ENCODE measurements at regions not wholly inside any gene's neighbourhood (a gene's known extent, or its start where the extent isn't known, plus 50 kb on each side); places are given as distances from the start of the nearest gene placed in this dataset.
"Not testable (repeated sequence)": the region's sequence is repeated elsewhere in the genome, so short reads cannot be mapped to it uniquely, and the experiment has no call there.

DNA sequence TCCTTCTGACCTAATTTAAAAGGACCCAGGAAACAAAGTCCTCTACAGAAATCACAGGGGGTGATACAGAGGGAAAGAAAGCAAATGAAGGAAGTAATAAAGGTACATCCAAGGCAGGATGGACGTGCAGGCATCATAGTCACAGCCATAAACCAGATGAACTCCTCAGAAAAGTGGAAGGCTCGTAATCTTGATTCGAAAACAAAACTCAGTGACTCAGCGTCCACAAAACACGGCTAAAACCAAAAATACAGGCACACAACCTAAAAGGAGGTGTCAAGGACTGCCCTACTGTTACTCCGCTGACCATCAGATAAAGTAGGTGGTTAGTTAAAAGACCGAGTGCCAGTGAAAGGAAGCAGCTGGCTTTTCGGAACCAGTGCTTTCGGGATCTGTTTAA is 81.5 kb downstream of the TRIM69 start:
- DNase-seq (ENCODE audit: low read depth) = not testable (repeated sequence)

GRCh38 chr15:44819331-44819987 is 83.1 kb downstream of the TRIM69 start:
- DNase-seq (ENCODE audit: low read depth) = not testable (repeated sequence)

- not testable (repeated sequence) for DNase-seq (ENCODE audit: low read depth)
Observed at GRCh38 chr15:44820535-44820934, 84.2 kb downstream of the TRIM69 start.

- not testable (repeated sequence) for DNase-seq (ENCODE audit: low read depth)
Observed at GRCh38 chr15:44820967-44821366, 84.6 kb downstream of the TRIM69 start.

DNA sequence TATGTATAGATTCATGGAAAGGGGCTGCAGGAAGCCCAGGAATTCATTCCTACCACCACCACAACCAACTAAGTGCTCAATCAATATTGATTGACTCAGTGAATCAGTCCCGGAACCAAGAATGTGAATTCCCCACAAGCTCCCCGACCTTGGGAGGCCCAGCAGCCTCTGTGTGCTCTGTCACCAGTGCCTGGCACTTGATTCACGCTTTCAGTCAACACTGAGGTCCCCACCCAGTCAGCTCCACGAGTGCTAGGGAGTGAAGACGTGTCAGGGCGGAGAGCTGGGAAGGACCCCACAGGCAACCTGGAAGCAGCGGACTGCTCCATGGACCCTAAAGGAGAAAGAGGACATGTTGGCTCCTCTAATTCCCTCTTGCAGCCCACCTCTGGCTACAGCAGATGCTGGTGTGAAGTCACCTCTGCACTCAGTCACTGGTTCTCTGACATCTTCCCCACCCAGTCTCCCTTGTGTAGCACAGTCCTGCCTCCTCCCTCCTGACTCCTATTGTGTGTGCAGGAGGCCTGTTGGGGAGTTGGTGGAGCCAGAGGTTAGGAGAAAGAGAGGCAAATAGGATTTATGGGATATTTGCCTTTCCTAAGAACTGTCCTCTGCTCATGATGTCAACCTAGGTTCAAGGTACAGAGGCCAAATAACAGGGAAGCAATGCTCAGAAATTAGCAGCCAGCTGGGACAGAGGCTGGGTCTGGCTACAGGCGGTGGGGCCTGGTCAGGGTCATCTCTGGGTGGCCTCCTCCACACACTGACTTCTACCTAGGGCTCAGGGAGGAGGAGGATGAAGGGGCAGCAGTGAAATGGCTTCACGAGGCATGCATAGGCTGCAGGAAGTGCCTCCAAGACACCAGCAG is 88.2 kb downstream of the TRIM69 start:
- DNase-seq (ENCODE audit: low read depth) = not testable (repeated sequence)

DNA sequence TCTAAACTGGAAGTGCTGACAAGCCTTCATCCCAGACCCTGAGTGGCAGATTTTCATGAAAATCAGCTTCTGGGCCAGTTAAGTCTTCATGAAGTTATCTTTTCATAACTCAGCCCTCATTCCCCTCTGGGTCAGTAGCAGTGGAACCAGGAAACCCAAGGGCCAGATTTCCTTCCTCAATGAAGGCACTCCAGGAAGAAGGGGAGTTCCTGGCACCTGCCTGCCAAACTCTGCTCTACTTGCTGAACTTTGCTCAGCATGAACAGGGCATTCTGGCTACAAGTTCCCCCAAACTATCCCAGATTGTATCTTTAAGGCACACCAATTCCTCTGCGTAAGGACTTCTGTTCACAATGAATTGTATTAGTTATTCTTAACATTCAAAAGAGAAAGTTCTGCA is 90.3 kb downstream of the TRIM69 start:
- DNase-seq (ENCODE audit: low read depth) = not testable (repeated sequence)

DNA sequence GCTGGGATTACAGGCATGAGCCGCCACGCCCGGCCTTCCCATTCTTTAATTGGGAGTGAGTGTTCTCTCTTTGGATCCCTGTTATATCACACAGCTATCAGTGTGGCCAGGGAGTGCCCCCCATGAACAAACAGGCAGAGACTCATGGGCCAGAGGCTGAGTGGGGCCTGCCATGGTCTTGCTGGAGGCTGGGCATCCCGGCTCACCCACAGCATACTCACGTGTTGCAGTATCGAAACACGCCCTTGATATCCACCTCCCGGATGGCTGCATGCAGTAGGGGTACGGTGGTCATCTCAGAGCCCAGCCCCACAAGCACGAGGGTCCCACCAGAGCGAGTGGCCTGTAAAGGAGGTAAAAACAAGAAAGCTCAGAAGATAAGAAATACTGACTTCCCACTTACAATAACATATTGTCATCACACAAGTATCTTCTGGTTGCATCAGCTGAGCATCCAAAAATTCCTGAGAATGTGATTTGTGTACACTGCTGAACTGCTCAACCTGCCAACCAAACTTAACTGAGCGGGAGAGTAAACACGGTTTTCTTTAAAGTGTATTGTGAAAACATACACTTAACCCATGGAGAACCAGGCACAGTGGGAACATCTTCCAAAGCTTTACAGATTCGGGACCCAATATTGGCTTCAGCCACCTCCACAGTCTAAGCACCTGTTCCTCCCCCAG is 92.0 kb downstream of the TRIM69 start:
- not testable (repeated sequence) for DNase-seq (ENCODE audit: low read depth)

GRCh38 chr15:44829150-44829549 is 92.8 kb downstream of the TRIM69 start:
- DNase-seq (ENCODE audit: low read depth) = not testable (repeated sequence)

- not testable (repeated sequence) for DNase-seq (ENCODE audit: low read depth)
Observed at GRCh38 chr15:44830692-44831408, 94.5 kb downstream of the TRIM69 start.

DNA sequence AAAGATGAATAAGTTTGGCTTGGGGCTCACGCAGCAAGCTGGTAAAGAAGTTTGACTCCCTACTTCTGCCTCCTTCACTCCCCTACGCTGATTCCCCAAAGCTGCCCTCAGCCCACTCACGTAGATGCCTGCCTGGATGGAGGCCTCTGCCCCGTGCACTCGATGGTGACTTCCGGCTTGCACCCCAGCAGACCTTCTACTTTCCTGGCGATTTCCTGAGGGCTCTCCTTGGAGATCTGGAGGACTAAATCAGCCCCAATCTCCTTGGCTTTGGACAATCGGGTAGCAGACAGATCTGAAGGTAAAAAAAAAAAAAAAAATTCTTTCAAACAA is 95.0 kb downstream of the TRIM69 start:
- not testable (repeated sequence) for DNase-seq (ENCODE audit: low read depth)

- DNase-seq (ENCODE audit: low read depth) = not testable (repeated sequence)
Observed at GRCh38 chr15:44832133-44832532, 95.8 kb downstream of the TRIM69 start.

DNA sequence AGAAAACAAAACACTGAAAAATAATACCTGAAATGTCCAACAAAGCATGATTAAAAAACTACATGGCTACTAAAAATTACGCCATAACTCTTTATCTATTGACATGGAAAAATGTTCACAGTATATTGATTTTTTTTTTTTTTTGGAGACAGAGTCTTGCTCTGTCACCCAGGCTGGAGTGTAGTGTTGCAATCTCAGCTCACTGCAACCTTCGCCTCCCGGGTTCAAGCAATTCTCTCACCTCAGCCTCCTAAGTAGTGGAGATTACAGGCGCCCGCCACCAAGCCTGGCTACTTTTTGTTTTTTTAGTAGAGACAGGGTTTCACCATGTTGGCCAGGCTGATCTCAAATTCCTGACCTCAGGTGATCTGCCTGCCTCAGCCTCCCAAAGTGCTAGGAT is 96.8 kb downstream of the TRIM69 start:
- DNase-seq (ENCODE audit: low read depth) = not testable (repeated sequence)

GRCh38 chr15:44833761-44834160 is 97.4 kb downstream of the TRIM69 start:
- not testable (repeated sequence) for DNase-seq (ENCODE audit: low read depth)

DNA sequence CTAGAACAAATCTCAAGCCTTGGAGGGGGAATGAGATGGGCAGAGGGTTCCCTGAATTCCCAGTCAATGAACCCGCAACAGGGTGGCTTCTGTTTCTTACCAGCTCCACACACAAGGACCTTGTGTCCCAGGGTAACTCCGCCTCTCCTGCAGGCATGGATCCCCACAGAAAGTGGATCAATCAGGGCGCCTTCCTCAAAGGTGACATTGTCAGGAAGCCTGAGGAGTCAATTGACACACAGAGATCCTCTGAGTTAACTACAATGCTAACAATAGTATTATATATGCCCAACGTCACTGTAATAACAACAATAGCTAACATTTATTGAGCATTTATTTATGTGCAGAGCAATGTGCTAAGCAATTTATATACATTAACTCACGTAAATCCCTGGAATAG is 98.8 kb downstream of the TRIM69 start:
- DNase-seq (ENCODE audit: low read depth) = not testable (repeated sequence)

DNA sequence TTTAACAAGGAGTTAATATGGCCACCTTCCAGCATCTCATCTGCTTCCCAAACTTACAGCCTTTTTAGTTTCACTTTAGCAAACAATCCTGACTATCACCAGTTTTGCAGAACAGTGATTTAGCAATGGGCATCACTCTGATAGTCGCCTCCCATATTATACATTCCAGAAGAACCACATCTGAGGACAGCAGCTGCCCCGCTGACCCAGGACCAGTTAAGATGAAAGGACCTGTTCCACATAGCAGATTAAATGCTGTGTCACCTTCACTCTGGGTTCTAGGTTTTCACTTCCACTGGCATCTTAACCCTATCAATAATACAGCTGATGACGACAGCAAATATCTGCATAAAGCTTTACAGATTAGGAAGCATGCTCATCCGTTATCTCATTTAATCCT is 99.8 kb downstream of the TRIM69 start:
- DNase-seq (ENCODE audit: low read depth) = no peak

- DNase-seq (ENCODE audit: low read depth) = not testable (repeated sequence)
Observed at GRCh38 chr15:44838929-44839328, 102.6 kb downstream of the TRIM69 start.

DNA sequence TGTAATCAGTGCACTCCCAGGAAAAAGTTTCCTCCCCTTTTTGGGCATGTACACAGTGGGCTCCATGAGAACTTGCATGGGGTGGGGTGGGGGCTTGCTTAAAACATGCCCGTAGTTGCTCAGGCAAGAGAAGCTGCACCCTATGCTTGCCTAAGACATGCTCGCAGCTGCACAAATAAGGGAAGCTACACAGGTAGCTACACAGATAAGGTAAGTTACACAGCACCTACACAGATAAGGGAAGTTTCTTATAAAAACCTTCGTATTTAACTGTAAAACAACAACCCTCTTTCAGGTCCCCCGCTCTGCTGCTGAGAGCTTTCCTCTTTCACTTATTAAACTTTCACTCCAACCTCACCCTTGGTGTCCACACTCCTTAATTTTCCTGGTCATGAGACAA is 105.4 kb downstream of the TRIM69 start:
- DNase-seq (ENCODE audit: low read depth) = not testable (repeated sequence)

DNA sequence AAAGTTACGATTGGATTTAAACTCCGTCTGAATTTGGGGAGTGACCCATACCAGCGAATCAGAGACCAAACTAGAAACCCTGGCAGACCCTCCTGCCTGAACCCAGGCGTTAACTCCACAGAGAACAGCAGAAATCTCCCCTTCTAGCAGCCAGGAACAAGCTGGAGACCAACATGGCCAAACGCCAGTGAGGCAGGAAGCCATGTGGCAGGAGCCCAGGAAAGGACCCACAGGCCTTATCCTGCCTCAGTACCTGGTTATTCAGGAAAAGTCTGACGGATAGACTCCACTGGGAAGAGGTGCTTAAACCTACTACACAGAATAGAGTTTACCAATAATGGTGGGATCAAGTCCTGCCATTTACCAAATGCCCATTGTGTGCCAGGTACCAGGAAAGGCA is 106.6 kb downstream of the TRIM69 start:
- DNase-seq (ENCODE audit: low read depth) = not testable (repeated sequence)

- DNase-seq (ENCODE audit: low read depth) = not testable (repeated sequence)
Observed at GRCh38 chr15:44844936-44845335, 108.6 kb downstream of the TRIM69 start.

- not testable (repeated sequence) for DNase-seq (ENCODE audit: low read depth)
Observed at GRCh38 chr15:44846156-44846555, 109.8 kb downstream of the TRIM69 start.

GRCh38 chr15:44847555-44847954 is 108.9 kb upstream of the TERB2 start:
- DNase-seq (ENCODE audit: low read depth) = not testable (repeated sequence)

DNA sequence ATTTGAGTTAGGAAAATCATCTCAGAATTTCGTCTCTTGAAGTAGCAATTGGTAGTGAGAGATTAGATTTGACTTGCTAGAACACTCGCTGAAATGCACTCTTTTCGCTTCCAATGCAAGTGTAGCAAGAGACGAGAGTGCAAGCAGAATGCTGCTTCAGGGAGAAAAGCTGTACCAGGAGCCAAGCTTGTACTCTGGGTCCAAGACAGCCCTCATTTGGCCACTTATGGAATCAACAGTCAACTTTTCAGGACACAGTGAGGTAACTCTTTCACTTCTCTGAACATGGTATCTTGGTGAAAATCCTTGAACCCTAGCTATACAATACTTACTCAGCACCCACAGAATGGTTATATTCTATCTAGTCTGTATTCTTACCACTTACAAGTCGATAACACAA is 107.6 kb upstream of the TERB2 start:
- not testable (repeated sequence) for DNase-seq (ENCODE audit: low read depth)
